HCEC 1CT (cell line): ENCODE measurements at regions not wholly inside any gene's neighbourhood (a gene's known extent, or its start where the extent isn't known, plus 50 kb on each side); places are given as distances from the start of the nearest gene placed in this dataset.
"Not testable (repeated sequence)": the region's sequence is repeated elsewhere in the genome, so short reads cannot be mapped to it uniquely, and the experiment has no call there.

Source experiments
- DNase-seq: peaks from one replicate; pipeline ENCODE4 v3.0.0-alpha.2; 2017

DNA sequence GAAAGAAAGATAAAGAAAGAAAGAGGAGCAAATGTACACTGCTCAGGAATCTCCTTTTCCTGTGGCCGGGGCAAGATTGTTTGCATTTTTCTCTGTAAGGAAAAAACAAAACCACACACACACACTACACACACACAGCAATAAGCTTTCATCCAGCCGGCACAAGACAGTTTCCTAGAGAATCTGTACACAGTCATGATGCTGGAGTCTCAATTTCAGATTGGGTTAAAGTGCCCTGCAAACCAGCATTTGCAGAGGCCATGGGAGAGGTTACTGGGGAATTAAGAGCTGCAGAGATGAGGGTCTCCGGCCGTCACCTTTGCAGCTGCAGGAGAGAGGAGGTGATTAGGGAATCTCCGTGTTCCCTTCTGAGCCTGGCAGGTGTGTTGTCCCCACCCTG is 1607.5 kb downstream of the RPIA start:
- DNase-seq: not testable (repeated sequence)

DNA sequence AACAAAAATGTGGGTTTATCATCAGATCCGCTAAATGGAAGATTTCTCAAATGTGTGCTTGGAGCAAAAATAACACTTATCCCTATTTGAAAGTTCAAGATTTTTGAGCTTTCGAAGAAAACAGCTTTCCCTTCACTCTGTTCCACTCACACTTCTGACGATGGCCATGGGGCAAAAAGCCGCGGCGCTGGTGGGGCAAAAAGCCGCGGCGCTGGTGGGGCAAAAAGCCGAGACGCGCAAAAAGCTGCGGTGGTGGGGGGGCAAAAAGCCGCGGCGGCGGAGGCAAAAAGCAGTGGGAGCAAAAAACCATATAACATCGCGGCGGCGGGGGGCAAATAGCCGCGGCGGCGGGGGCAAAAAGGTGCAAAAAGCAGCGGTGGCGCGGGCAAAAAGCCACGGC is 1631.5 kb downstream of the RPIA start:
- not testable (repeated sequence) for DNase-seq

DNA sequence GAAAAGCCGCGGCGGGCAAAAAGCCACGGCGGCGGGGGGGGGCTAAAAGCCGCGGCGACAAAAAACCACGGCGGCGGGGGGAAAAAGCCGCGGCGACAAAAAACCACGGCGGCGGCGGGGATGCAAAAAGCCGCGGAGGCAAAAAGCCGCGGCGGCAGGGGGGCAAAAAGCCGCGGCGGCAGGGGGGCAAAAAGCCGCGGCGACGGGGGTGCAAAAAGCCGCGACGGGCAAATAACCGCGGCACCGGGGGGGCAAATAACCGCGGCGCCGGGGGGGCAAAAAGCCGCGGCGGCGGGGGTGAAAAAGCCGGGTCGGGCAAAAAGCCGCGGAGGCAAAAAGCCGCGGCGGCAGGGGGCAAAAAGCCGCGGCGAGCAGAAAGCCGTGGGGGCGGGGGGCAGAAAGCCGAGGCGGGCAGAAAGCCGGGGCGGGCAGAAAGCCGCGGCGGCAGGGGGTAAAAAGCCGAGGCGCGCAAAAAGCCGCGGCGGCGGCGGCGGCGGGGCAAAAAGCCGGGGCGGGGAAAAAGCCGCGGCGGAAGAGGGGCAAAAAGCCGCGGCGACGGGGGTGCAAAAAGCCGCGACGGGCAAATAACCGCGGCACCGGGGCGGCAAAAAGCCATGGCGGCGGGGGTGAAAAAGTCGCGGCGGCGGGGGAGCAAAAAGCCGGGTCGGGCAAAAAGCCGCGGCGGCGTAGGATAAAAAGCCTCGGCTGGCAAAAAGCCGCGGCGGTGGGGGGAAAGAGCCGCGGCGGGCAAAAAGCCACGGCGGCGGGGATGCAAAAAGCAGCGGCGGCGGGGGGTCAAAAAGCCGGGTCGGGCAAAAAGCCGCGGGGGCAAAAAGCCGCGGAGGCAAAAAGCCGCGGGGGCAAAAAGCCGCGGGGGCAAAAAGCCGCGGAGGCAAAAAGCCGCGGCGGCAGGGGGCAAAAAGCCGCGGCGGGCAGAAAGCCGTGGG is 1632.4 kb downstream of the RPIA start:
- not testable (repeated sequence) for DNase-seq

DNA sequence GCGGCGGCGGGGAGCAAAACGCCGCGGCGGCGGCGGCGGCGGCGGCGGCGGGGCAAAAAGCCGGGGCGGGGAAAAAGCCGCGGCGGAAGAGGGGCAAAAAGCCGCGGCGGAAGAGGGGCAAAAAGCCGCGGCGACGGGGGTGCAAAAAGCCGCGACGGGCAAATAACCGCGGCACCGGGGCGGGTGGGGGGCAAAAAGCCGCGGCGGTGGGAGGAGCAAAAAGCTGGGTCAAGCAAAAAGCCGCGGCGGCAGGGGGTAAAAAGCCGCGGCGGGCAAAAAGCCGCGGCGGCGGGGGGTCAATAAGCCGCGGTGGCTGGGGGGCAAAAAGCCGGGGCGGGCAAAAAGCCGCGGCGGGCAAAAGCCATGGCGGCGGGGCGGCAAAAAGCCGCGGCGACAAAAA is 1633.2 kb downstream of the RPIA start:
- DNase-seq: not testable (repeated sequence)

DNA sequence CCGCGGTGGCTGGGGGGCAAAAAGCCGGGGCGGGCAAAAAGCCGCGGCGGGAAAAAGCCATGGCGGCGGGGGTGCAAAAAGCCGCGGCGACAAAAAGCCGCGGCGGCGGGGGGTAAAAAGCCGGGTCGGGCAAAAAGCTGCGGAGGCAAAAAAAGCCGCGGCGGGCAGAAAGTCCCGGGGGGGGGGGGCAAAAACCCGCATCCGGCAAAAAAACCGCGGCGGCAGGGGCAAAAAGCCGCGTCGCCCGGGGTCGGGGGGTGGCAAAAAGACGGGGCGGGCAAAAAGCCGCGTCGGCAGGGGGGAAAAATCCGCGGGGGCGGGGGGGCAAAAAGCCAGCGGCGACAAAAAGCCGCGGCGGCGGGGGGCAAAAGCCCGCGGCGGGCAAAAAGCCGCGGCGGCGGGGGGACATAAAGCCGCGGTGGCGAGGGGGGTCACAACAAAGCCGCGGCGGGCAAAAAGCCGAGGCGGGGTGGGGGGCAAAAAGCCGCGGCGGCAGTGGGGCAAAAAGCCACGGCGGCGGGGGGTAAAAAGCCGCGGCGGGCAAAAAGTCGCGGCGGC is 1634.4 kb downstream of the RPIA start:
- not testable (repeated sequence) for DNase-seq

DNA sequence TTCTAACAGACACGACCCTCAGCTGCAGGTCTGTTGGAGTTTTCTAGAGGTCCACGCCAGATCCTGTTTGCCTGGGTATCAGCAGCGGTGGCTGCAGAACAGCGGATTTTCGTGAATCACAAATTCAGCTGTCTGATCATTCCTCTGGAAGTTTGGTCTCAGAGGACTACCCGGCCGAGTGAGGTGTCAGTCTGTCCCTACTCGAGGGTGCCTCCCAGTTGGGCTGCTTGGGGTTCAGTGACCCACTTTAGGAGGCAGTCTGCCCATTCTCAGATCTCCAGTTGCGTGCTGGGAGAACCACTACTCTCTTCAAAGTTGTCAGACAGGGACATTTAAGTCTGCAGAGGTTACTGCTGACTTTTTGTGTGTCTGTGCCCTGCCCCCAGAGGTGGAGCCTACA is 1664.1 kb downstream of the RPIA start:
- not testable (repeated sequence) for DNase-seq

DNA sequence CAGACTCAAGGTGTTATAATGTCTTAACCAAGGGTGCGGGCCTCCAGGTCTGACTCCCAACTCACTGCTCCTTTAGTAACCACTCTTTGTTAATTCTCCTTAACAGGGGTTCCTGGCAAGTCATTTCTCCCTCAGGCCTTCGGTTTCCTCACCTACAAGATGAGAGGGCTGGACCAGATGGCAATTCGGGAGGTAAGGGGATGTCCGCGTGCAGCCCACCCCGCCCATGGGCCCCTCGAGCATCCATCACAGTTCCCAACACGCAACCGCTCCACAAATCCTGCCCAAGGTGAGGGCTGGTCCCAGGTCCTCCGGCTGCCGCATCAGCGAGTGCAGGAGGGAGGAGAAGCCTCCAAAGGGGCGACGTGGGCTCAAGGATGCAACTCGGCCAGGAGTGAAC is 1667.9 kb downstream of the RPIA start:
- DNase-seq: not testable (repeated sequence)

DNA sequence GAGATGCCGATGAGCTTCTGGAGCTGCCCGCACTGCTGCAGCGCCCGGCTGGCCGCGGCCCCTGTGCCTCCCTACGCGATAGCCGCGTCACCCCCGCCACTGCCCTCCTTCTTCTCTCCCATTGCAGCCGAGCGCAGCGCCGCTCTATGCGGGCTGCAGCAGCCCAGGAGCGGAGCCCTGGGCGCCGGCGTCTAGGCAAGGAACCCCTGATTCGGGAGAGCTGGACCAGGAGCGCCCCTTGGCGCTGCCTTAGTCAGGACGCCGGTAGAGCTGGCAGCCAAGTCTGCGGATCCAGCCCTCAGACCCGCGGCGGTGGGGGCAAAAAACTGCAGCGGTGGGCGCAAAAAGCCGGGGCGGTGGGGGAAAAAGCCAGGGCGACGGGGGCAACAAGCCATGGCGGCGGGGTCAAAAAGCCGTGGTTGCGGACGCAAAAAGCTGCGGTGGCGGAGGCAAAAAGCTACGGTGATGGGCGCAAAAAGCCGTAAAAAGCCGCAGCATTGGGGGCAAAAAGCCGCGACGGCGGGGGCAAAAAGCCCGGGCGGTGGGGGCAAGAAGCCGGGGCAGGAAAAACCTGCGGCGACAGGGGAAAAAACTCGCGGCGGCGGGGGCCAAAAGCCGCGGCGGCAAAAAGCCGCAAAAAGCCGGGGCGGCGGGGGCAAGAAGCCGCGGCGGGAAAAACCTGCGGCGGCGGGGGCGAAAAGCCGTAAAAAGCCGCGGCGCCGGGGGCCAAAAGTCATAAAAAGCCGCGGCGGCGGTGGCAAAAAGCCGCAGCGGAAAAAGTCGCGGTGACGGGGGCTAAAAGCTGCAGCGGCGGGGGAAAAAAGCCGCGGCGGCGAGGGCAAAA is 1668.6 kb downstream of the RPIA start:
- DNase-seq: not testable (repeated sequence)

DNA sequence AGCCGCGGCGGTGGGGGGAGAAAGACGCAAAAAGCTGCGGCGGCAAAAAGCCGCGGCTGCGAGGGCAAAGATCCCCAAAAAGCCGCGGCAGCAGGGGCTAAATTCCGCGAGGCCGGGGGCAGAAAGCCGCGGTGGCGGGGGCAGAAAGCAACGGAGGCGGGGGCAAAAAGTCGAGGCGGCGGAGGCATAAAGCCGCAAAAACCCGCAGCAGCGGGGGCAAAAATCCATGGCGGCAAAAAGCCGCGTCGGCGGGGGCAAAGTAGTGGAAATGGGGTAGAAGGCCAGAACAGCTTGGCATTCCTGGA is 1669.2 kb downstream of the RPIA start:
- not testable (repeated sequence) for DNase-seq
